HG02610 (cell line): ENCODE measurements at regions not wholly inside any gene's neighbourhood (a gene's known extent, or its start where the extent isn't known, plus 50 kb on each side); places are given as distances from the start of the nearest gene placed in this dataset.

ENCODE experiments used
- ATAC-seq: cut with Tn5 transposase; IDR thresholded peaks from one replicate; pipeline ENCODE4 v1.9.1; 2021; ENCODE audit warnings: mild to moderate bottlenecking, moderate library complexity; ENCODE audit not compliant: unreplicated experiment

GRCh38 chr6:56297022-56297989 is 49.9 kb upstream of the COL21A1 start:
- no peak for ATAC-seq
